ENCODE measurements at regions not wholly inside any gene's neighbourhood (a gene's known extent, or its start where the extent isn't known, plus 50 kb on each side); places are given as distances from the start of the nearest gene placed in this dataset.
"Not testable (repeated sequence)": the region's sequence is repeated elsewhere in the genome, so short reads cannot be mapped to it uniquely, and the experiment has no call there.

- POLR2A ChIA-PET: interaction anchor here (0.6 to 1.8 kb wide), 4 partner anchors 9 to 22 kb away, joined by 4 read pairs; no protein-coding TSS in a partner anchor
- CTCF ChIA-PET: interaction anchor here (1.1 kb wide), 1 partner anchor 17 kb away, joined by 8 read pairs; a partner anchor contains a TSS
Observed at GRCh38 chr18:46190667-46191066, 86.5 kb downstream of the HAUS1 start.

GRCh38 chr18:46196627-46197243 lies 92.5 kb downstream of the HAUS1 start:
- TF ChIP-seq CTCF (IDR thresholded peaks at IDR 0.05; ENCODE audit: unreplicated experiment): no peak
- Mint-ChIP-seq H3K27ac (ENCODE audit: low read depth, unreplicated experiment) (no peak overlapping the region), H3K4me3 (ENCODE audit: unreplicated experiment) (no peak overlapping the region), H3K27me3 (ENCODE audit: insufficient read depth, unreplicated experiment) (no peaks in the 10 kb centered on the region), H3K4me1 (ENCODE audit: insufficient read depth, unreplicated experiment) (peaks cover 9% of the 10 kb centered on the region), H3K36me3 (ENCODE audit: insufficient read depth, unreplicated experiment) (no peaks in the 10 kb centered on the region), H3K9me3 (ENCODE audit: unreplicated experiment) (no peaks in the 10 kb centered on the region)
- ChIA-PET POLR2A (no interaction called here), CTCF (interaction anchor here (0.6 to 1.3 kb wide), 3 partner anchors 12 to 531 kb away, joined by 3 to 7 read pairs (median 3); a partner anchor contains a TSS)
- intact Hi-C loops (cut with micrococcal nuclease): no loop called here
- no TSS peak for BruUV-seq (replicated peaks)
- DNase-seq (ENCODE audit: unreplicated experiment): no peak

More at GRCh38 chr18:46190667-46191066, 86.5 kb downstream of the HAUS1 start:
- Mint-ChIP-seq H3K36me3 (ENCODE audit: insufficient read depth, unreplicated experiment) (no peaks in the 10 kb centered on the region), H3K27me3 (ENCODE audit: insufficient read depth, unreplicated experiment) (no peaks in the 10 kb centered on the region), H3K27ac (ENCODE audit: low read depth, unreplicated experiment) (no peak overlapping the region), H3K4me1 (ENCODE audit: insufficient read depth, unreplicated experiment) (no peaks in the 10 kb centered on the region), H3K4me3 (ENCODE audit: unreplicated experiment) (no peak overlapping the region), H3K9me3 (ENCODE audit: unreplicated experiment) (no peaks in the 10 kb centered on the region)
- no peak for DNase-seq (ENCODE audit: unreplicated experiment)
- BruUV-seq (replicated peaks): no TSS peak
- intact Hi-C loops (cut with micrococcal nuclease): no loop called here
- no peak for TF ChIP-seq CTCF (IDR thresholded peaks at IDR 0.05; ENCODE audit: unreplicated experiment)

GRCh38 chr18:46199515-46200147 lies 95.4 kb downstream of the HAUS1 start:
- Mint-ChIP-seq H3K9me3 (ENCODE audit: unreplicated experiment) (no peaks in the 10 kb centered on the region), H3K27ac (ENCODE audit: low read depth, unreplicated experiment) (peak overlapping the region; percentile 67), H3K4me3 (ENCODE audit: unreplicated experiment) (no peak overlapping the region), H3K36me3 (ENCODE audit: insufficient read depth, unreplicated experiment) (no peaks in the 10 kb centered on the region), H3K4me1 (ENCODE audit: insufficient read depth, unreplicated experiment) (peaks cover 9% of the 10 kb centered on the region), H3K27me3 (ENCODE audit: insufficient read depth, unreplicated experiment) (no peaks in the 10 kb centered on the region)
- no peak for TF ChIP-seq CTCF (IDR thresholded peaks at IDR 0.05; ENCODE audit: unreplicated experiment)
- ChIA-PET CTCF (interaction anchor here (0.7 to 4.7 kb wide), 3 partner anchors 16 to 27 kb away, joined by 3 to 23 read pairs (median 4); a partner anchor contains a TSS), POLR2A (interaction anchor here (0.7 to 1.2 kb wide), 3 partner anchors 9 to 678 kb away, joined by 3 to 4 read pairs (median 3); no protein-coding TSS in a partner anchor)
- BruUV-seq (replicated peaks): no TSS peak
- DNase-seq (ENCODE audit: unreplicated experiment): peak; percentile 54
- intact Hi-C loops (cut with micrococcal nuclease): no loop called here

- BruUV-seq (replicated peaks); intact Hi-C loops (cut with micrococcal nuclease); H3K27me3 Mint-ChIP-seq (ENCODE audit: insufficient read depth, unreplicated experiment); H3K4me3 Mint-ChIP-seq (ENCODE audit: unreplicated experiment); H3K9me3 Mint-ChIP-seq (ENCODE audit: unreplicated experiment); DNase-seq (ENCODE audit: unreplicated experiment); H3K4me1 Mint-ChIP-seq (ENCODE audit: insufficient read depth, unreplicated experiment); H3K36me3 Mint-ChIP-seq (ENCODE audit: insufficient read depth, unreplicated experiment): not testable (repeated sequence)
- POLR2A ChIA-PET: interaction anchor here (0.7 to 1.2 kb wide), 2 partner anchors 10 to 677 kb away, joined by 3 to 4 read pairs; no protein-coding TSS in a partner anchor
- CTCF ChIA-PET: interaction anchor here (0.7 to 4.7 kb wide), 4 partner anchors 15 to 30 kb away, joined by 3 to 23 read pairs (median 4); a partner anchor contains a TSS
- H3K27ac Mint-ChIP-seq (ENCODE audit: low read depth, unreplicated experiment): peak overlapping the region; percentile 67
Observed at GRCh38 chr18:46200178-46201055, 96.2 kb downstream of the HAUS1 start.
